ENCODE measurements at regions not wholly inside any gene's neighbourhood (a gene's known extent, or its start where the extent isn't known, plus 50 kb on each side); places are given as distances from the start of the nearest gene placed in this dataset.

DNA sequence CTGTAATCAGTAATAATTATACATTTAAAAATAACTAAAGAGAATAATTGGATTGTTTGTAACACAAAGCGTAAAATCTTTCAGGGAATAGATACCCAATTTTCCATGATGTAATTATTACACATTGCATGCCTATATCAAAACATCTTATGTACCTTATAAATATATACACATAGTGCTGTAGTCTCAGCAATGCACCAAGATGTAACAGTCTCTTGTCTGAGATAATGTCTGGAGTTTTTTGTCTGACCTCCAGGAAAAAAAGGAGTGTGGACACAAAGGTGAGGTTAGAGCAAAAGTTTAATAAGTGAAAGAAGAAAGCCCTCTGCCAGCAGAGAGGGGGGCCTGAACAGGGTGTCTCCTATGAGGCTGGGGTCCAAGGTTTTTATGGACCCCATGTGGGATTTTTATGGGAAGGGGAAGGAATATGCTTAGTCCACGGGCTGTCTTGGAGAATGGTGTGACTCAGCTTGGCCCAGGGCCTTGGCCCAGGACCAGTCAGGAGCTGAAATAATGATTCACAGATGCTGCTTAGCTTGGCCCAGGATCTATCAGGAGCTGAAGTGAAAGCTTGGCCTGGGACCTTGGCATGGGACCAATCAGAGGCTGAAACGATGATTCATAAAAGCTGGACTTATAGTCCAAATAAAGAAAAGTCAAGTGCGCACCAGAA, 545.0 kb downstream of the ZPLD1 start:
- intact Hi-C loops (cut with micrococcal nuclease), result no loop called here
- peak; percentile 100 for ATAC-seq
- peak; percentile 84 for DNase-seq

DNA sequence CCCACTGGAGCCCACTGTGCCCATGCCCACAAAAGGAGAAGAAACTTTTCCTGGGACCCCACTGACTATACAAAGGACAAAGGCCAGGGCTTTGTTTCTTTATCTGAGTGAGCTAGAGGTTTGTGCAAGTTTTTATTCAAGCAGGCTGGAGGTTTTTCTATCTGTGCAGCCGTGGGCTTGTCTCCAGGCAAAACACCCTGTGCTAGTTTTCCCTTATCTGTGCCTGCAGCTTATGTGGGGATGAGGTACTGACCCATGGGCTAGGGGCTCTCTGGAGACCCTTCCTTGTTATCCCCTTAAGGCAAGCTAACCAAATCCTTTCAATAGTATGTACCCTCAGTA, 545.5 kb downstream of the ZPLD1 start:
- DNase-seq (no peak), ATAC-seq (peak; percentile 76)
- intact Hi-C loops (cut with micrococcal nuclease), result no loop called here

GRCh38 chr3:103002425-103003176, 567.8 kb downstream of the ZPLD1 start:
- ATAC-seq (no peak), DNase-seq (no peak)
- intact Hi-C loops (cut with micrococcal nuclease), result no loop called here

DNA sequence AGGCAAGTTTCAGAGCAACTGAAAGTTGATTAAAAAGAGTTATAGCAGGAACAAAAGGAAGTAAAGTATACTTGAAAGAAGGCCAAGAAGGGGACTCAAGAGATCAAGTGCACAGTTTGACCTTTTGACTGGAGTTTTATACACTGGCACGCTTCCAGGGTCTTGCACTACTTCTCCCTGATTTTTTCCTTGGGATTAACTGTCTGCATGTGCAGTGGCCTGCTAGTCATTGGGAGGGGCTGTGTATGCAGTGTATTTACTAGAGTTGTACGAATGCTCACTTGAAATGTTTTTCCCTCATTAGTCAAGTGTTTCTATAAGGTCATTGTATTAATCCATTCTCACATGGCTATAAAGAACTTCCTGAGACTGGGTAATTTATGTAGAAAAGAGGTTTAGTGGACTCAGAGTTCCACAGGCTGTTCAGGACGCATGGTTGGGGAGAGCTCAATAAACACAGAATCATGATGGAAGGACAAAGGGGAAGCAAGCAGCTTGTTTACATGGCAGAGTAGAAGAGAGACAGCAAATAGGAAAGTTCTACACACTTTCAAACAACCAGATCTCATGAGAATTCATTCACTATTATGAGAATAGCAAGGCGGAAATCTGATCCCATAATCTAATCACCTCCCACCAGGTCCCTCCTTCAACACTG, 571.8 kb downstream of the ZPLD1 start:
- no peak for ATAC-seq
- no peak for DNase-seq
- intact Hi-C loops (cut with micrococcal nuclease), result no loop called here

- intact Hi-C loops (cut with micrococcal nuclease), result no loop called here
- no peak for ATAC-seq
- DNase-seq, result no peak
Observed at GRCh38 chr3:103009609-103010008, 574.8 kb downstream of the ZPLD1 start.

- ATAC-seq (no peak), DNase-seq (no peak)
- intact Hi-C loops (cut with micrococcal nuclease), result no loop called here
Observed at GRCh38 chr3:103025880-103026279, 591.1 kb downstream of the ZPLD1 start.

DNA sequence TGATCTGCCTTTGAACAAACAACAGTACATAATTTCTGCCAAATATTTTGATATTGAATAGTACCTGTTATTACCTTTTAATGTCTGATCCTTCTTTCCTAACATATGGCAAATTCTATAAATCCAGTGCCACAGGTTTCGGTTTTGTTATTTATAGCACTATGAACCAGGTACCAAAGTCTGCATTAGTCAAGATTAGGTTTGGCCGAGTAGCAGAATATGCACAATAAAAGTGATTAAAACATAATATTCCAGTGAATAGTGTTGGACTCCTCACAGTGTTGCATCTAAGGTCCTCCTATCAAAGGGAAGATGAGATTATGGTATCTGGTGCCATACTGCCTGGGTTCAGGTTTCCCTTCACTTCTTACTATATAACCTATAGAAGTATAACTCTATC, 599.0 kb downstream of the ZPLD1 start:
- no peak for ATAC-seq

DNA sequence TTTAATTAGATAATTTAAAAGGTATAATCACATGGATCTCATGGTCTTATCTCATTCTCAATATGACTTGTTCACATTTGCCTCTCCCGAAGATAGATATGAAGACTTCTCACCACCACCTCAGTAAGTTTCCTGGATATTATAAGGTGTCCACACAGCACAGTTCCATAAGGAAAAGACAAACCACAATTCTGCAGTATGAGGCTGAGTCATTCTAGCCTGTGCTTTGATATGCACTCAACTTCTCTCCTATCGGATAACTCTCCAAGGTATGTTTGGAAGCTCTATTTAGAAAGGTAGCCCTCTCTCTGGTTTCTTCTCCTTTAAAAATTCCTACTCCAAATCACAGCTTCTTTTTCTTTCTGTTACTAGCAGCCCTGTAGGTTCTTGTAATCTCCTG, 612.8 kb downstream of the ZPLD1 start:
- ATAC-seq (no peak), DNase-seq (no peak)
- intact Hi-C loops (cut with micrococcal nuclease), result no loop called here

More for the DNA sequence above, 599.0 kb downstream of the ZPLD1 start:
- DNase-seq, result no peak
- intact Hi-C loops (cut with micrococcal nuclease), result no loop called here

DNA sequence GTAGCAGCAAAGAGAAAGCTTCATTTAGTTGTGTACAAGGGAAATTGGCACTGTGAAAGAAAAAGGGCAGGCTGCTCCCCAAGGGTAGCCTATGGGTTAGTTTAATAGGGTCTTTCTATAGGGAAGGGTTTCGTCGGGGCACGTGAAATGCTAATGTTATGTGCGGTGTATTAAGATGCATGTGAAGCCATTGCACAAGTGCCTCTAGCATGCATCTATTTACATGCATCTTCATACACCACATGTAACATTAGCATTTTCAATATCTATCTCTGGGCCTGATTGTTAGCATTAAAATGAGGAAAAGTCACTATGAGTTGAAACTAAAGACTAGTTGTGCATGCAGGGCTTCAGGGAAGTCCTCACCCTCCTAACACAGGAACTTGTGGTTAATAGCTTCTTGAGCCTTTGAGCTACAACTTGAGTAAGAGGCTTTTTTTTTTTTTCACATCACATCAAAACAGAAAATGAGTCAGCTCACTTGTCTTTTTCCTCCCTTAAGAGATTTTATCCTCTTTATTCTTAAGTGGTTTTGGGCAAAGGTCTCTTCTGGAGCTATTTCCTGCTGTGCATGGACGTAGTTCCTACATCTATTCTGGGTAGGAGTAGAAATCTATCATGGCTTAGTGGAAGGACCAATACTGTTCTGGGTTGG, 613.4 kb downstream of the ZPLD1 start:
- DNase-seq (no peak), ATAC-seq (no peak)
- intact Hi-C loops (cut with micrococcal nuclease), result no loop called here

GRCh38 chr3:103052236-103052830, 617.5 kb downstream of the ZPLD1 start:
- intact Hi-C loops (cut with micrococcal nuclease), result no loop called here
- ATAC-seq (peak; percentile 54), DNase-seq (peak; percentile 46)

- intact Hi-C loops (cut with micrococcal nuclease), result no loop called here
- ATAC-seq (no peak), DNase-seq (no peak)
Observed at GRCh38 chr3:103055021-103055520, 620.3 kb downstream of the ZPLD1 start.

DNA sequence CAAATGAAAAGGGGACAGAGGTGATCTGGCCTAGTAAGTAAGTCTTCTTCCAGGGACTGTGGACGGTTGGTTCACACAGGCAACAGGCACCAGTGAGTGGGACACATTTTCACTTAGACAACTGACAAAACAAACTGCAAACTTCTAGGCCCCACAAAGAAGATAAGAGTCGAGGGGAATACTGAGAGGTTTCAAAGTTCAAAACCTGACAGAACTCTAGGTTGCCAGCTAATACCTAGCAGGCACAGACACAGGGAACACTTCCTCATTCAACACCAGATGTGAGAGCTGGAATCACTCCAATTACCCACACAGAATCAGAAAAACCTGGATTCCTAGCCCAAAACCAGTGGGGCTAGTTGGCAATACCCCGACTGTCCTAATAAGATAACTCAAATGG, 621.7 kb downstream of the ZPLD1 start:
- DNase-seq, result no peak
- ATAC-seq, result no peak
- intact Hi-C loops (cut with micrococcal nuclease), result no loop called here

GRCh38 chr3:103057003-103057402, 622.2 kb downstream of the ZPLD1 start:
- intact Hi-C loops (cut with micrococcal nuclease), result no loop called here
- DNase-seq (no peak), ATAC-seq (no peak)

GRCh38 chr3:103057487-103057886, 622.7 kb downstream of the ZPLD1 start:
- ATAC-seq (no peak), DNase-seq (no peak)
- intact Hi-C loops (cut with micrococcal nuclease), result no loop called here

- intact Hi-C loops (cut with micrococcal nuclease), result no loop called here
- no peak for ATAC-seq
- DNase-seq, result no peak
Observed at GRCh38 chr3:103059432-103059831, 624.6 kb downstream of the ZPLD1 start.

DNA sequence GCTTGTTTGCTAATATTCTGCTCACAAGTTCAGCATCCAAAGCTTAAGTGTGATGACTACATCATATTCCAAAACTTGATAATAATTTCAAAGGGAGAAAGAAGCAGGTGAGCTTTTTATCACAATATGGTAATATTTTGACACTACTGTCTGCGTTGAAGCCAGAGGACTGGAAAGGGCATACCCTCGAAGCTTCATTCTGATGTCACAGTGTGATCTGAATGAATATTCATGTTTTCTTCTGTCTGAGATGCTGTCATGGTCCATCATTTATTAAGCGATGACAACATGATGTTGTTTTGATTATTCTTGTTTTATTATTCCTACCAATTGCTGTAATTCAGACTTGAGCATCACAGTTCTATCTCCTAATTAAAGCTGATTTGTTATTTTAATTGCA, 625.4 kb downstream of the ZPLD1 start:
- intact Hi-C loops (cut with micrococcal nuclease), result no loop called here
- ATAC-seq (no peak), DNase-seq (no peak)

- no peak for DNase-seq
- intact Hi-C loops (cut with micrococcal nuclease), result no loop called here
- ATAC-seq, result no peak
Observed at GRCh38 chr3:103067963-103068362, 633.1 kb downstream of the ZPLD1 start.

DNA sequence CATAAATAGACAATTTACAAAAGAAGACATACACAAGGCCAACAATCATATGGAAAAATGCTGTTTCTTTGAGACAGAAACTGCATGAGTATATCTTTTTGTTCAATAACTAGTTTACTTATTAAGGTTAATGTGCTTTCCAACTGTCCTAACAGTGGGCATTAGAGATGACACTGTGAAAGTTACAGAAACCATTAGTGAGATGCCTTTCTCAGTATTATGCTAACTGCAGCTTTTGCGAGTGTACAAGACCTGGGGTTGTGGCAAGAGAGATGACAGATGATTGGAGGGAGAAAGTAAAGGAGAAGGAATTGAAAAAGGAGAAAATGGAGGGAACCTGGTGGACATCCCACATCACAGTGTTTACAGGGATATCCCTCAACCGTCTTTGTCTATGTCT, 640.5 kb downstream of the ZPLD1 start:
- DNase-seq, result no peak
- ATAC-seq, result no peak
- intact Hi-C loops (cut with micrococcal nuclease), result no loop called here

- no peak for DNase-seq
- intact Hi-C loops (cut with micrococcal nuclease), result no loop called here
- ATAC-seq, result no peak
Observed at GRCh38 chr3:103077910-103078309, 643.1 kb downstream of the ZPLD1 start.

GRCh38 chr3:103082501-103082900, 647.7 kb downstream of the ZPLD1 start:
- DNase-seq, result no peak
- no peak for ATAC-seq
- intact Hi-C loops (cut with micrococcal nuclease), result no loop called here

Measured in left ventricle myocardium superior (tissue), 1 donor.